GM21737 (cell line): ENCODE measurements at regions not wholly inside any gene's neighbourhood (a gene's known extent, or its start where the extent isn't known, plus 50 kb on each side); places are given as distances from the start of the nearest gene placed in this dataset.

Experiments used
- ATAC-seq: cut with Tn5 transposase; IDR thresholded peaks from one replicate; pipeline ENCODE4 v1.9.1; 2021; ENCODE audit warnings: mild to moderate bottlenecking, moderate library complexity; ENCODE audit not compliant: unreplicated experiment

DNA sequence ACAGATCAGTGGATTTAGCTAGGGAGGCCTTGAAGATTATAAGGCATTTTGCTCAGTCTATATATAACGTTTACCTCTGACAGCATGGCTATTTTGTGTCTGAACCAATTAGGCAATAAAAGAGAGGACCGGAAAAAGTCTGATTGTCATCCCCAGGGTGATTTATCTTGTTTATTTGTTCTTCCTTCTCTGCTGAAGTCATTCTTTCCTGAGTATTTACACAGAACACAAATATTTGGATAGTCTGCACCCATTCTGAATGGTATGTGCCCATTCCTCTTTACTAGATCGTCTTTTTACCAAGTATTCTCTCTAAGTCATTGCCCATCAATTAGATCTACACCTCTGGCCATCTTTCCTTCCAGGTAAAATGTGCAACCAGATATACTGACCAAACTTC lies 1602.9 kb downstream of the KCNT2 start:
- no peak for ATAC-seq

DNA sequence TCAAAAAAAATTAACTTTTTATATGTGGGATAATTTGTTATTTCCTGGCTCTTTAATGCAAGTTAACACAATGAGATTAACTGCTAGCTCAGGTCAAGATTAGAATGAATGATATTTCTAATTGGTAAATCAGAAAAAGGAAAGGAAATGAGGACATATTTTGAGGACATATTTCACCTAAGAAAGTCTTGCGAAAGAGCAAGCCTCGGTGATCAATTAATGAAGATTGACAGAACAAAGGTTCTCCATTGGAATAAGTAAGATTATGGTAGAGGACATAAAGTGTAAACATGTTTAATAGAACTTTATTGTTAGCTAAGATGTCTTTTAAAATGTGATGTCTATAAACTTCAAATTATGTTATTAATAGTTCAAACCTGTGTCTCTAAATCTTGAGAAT lies 1617.8 kb downstream of the KCNT2 start:
- ATAC-seq, result no peak

DNA sequence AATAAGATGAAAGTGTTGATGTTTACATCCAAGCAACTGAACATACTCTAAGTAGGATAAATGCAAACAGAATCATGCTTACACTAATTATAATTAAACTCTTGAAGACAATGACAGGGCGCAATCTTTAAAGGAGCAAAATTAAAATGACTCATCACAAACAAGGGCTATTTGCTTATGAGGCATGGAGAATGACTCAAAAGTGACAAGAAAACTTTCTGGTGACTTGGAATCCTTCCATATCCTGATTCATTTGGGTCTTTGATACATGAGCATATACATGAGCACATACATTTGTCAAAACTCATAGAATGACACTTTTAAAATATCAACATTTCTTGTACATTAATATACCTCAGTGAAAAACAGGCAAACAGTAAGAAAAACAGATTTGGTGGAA lies 1632.3 kb downstream of the KCNT2 start:
- no peak for ATAC-seq

DNA sequence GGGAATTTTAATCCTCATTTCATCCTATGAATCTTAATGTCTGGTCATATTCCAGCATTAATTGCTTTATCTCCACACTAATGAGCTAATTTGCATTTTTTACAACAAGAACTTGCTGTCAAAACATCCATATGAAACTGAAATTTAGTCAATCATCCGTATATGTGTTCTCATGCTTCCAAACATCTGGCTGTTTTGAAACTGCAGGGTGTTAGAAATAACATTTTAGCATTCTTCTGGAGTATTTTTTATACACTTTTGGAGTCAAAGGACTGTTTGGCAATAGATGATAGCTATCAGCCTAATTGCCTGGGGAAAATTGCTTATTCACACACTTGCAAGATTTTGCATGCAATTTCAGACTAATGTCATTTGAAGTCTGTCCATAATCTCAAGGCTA lies 1639.3 kb downstream of the KCNT2 start:
- no peak for ATAC-seq

DNA sequence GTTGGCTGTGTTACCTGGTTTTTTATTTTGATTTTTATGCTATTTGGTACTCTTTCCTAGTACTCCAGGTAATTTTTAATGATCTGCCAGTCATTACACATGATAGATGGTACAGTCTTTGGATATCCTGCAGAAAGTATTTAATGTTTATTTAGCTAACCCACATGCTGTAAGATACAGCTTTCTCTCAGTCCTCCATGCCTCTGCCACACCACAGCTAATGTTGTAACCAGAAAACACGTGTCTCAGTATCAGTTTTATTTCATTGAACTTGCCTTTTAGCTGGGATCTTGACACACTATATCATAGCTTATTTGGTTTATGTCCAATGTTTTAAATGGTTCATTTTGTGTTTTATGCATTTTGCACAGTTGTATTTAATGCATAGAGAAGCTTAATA lies 1648.4 kb downstream of the KCNT2 start:
- ATAC-seq, result no peak

DNA sequence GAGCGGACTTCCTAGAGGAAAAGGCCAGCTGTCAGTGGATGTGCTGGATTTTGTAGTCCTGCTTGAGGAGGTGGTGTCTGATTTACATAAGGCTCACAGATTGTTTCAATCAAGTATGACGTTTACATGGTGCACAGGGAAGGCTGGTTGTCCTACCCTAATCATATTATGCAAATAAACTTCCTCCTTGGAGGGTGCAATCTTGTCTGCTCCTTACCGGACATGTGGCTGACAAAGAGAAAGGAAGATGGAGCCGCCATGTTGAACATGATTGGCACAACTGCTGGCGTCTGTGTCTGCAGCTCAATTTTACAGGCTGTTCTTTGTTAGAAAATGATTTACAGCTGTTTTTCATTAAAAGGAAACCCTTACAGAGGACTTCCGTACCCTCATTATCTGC lies 1656.1 kb downstream of the KCNT2 start:
- ATAC-seq, result no peak

DNA sequence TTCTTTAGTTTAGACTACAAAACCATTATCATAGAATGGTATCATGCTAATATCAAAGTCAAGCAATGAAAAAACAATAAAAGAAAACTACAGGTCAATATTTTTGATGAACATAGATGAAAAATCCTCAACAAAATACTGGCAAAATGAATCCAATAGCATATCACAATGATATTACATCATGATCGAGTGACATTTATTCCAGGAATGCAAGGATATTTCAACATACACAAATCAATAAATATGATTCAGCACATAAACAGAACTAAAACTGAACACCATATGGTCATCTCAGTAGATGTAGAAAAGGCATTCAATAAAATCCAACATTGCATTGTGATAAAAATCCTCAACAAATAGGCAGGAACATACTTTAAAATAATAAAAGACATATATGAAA lies 1657.7 kb downstream of the KCNT2 start:
- ATAC-seq, result no peak

DNA sequence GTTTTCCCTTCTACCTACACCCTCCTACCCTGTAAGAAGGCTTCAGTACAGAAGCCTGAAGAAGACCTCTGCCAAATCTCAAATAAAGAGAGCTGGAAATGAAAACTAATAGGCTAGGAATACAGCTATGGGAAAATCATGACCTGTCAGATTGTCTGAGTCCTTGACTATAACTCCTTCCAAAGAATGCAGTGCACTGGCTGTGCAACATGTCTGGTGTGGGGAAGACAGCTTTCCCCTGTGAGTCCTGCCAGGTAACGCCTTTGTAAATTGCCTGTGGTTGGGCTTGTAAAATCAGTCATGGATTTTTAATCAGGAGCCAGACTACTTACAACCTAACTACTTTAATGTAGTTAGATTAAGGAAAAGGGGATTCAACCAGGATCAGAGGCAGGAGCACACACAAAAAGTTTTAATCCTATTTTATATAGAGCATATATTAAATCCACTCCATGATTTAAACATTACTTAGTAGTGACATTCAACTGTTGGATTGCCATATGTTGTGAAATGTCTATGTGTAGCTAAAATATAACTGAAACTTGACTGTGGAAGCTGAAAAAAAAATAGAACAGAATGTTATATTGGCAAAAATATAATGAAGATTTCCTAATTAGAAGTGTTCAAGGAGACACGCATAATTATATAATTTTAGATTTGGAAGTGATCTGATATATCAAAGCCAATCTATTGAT lies 1667.8 kb downstream of the KCNT2 start:
- no peak for ATAC-seq

DNA sequence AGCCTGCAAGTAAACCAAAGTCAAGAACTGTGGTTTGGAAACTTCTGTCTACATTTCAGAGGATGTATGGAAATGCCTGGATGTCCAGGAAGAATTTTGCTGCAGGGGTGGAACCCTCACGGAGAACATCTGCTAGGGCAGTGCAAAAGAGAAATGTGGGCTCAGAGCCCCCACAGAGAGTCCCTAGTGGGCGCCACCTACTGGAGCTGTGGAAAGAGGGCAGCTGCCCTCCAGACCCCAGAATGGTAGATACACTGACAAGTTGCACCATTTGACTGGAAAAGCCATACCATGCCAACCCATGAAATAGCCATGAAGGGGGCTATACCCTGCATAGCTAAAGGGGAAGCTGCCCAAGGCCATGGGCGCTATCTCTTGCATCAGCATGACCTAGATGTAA lies 1672.4 kb downstream of the KCNT2 start:
- no peak for ATAC-seq

DNA sequence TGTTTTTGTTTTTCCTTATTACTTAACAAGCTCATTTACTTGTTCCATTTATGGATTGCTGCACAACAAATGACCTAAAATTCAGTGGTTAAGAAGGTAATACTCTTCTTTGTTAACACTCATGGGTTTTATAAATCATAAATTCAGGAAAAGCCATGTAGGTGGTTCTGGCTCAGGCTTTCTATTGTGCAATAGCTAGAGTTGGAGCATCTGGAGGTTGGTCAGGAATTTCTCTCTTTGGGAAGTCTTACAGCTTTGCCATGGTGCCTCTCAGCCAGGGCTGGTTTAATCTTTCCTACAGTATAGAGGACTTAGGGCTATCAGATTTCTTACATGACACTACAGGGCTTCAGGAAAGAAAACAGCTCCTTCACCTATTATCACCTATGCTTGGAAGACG lies 1677.1 kb downstream of the KCNT2 start:
- ATAC-seq, result no peak

DNA sequence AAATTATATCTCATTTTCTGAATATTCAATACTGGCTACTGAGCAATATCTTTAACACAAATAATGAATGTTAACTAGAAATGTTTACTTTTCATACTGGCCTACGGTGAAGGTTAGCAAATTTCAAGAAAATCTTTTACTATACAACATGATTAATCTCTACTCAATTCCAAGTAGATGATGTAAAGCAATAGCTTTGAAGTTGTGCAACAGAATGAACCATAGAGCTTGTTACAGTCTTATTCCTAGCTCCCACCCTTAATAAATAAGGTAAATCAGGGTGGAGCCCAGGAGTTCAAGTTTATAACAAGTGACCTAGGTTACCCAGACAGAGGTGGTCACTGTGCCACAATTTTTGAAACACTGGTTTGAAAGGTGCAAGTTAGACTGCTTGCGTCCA lies 1678.1 kb downstream of the KCNT2 start:
- ATAC-seq, result no peak

DNA sequence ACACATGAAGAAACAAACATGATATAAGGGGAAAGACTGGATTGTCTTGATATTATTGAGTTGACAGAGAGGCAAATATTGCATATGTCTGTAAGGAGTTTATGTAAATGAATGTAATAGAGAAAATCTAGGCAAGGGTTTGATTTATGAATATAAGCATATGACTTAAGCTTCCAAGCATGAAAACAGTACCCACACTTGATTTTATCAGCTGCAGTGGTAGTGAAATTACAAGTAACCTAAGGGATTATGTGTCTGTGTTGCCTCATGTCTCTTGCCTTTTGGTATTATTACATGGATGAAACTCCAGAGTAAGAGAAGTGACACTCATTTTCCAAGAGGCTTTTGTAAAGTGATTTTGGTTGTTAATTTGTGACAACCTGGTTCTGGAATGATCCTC lies 1678.9 kb downstream of the KCNT2 start:
- no peak for ATAC-seq

DNA sequence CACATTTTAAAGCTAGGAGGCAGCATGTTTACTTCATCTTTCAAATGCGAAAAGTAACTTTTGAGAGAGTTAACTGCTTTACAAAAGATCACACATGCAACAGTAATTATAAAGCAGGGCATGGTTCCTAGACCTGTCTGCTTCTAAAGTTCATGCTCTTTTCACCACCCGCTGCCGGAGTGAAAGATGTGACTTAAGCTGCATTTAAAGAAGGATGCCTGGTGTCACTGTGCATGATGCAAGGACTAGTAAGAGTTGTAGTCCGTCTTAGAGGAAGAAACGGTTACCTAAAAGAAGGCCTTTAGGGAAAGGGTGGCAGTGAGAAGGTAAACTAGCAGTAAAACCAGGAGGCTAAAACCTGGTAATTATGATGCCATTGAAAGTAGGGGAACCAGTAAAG lies 1689.1 kb downstream of the KCNT2 start:
- ATAC-seq, result no peak

DNA sequence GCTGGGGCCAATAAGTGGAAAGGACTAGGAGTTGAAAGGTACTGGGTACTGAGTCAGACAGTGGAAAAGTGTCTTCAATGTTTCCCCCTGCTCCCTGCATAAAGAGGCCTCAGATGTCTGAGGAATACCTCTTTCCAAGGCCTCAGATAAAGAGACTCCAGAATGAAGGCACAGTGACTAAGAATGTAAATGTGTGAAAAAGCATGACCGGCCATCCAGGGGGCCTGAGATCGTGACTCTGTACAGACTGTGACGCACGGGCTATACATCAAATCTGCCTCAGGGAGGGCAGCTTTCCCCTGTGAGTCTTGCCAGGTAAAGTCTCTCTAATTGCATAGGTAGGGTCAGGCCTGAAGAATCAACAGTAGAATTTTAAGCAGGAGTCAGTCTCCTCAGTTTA lies 1690.5 kb downstream of the KCNT2 start:
- ATAC-seq, result no peak

DNA sequence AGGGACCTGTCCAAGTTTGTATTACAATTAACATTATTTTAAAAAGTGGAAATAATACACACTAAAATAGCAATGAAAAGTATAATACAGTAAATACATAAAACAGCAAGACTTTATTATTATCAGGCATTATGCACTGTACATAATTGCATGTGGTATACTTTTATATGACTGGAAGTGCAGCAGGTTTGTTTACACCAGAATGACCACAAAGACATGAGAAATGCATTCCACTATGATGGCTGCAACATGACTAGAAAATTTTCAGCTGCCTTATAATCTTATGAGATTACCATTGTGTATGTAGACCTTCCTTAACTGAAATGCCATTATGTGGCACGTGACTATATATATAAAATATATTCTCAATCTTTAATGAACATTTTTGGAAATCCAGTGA lies 1699.6 kb downstream of the KCNT2 start:
- ATAC-seq, result no peak

DNA sequence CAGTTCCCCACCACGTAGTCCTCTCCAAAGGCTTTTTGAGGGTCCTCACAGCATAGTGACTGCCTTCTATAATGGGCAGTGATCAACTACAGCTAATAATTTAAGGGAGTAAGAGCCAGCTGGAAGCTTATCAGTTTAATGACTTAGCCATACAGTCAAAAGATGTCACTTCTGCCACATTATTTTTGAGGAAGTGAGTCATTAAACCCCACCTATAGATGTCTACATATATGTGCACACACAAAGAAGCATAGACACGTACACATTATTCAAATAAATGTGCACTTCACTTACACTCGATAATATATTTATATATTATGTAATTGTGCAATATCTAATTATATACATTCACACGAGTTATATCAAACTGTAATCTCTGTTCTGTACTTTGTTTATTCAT lies 1704.7 kb downstream of the KCNT2 start:
- ATAC-seq, result no peak

DNA sequence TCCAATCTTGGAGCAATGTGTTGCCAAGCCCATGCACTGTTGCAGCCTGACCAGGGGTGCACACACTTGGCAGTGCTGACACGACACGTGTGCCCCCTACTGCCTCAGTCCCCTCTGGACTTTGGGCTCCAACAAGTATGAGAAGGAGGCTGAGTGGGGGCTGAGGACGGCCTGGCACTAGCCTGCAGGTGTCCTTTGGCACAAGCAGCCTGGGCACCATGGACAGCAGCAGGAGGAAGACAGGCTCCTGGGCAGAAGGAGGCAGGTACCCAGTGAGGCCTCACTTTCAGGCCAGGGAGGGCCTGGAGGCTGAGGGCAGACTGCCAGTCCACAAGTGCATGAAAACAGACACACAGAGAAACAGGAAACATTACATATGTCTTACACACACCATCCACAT lies 1702.9 kb upstream of the B3GALT2 start:
- no peak for ATAC-seq

DNA sequence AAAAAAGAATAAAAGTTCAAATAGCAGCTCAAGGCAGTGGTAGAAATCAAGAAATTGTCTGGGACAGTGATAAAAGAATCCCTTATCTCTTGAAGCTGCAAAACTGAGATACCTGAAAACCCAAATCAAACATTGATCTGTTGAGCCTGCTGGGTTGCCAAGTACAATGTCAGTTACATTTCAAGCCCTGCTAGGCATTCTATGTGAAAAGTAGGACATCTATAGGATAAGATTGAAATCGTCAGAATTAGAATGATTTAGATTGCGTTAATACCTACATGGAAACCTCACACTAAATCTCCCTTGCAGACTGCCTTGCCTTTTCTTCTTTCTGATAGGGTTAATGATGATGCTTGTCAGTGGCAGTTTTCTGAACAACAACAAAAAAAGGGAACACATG lies 1684.4 kb upstream of the B3GALT2 start:
- ATAC-seq, result no peak

DNA sequence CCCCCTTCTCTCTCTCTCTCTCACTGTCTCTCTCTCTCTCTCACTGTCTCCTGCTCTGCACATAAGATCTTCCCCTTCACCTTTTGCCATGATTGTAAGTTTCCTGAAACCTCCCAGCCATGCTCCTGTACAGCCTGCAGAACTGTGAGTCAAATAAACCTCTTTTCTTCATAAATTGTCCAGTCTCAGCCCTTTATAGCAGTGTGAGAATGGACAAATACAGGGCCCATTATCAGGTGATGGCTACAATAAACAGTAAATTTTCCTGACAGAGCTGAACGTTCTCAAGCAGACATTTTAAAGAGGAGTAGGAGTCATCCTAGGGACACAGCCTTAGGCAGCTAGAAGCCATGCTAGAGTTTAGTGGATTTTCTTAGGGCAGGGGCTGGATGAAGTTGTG lies 1679.7 kb upstream of the B3GALT2 start:
- ATAC-seq, result no peak

DNA sequence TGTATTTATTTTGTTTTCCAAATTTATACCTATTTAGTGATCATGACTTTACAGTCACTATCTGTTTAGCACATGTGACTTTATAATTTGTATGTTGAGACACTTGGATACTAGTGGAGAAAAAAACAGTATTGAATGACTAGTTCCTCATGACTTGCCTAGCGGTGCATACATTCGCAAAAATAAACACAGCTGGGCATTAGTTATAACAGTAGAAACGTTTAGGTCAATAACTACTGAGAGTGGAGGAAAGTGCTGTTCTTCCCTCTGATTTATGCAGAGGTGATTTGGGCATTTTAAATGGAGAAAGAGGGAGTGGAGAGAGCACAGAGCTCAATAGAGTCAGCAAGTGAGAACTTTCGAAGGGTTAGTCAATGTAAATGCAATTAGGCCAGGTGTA lies 1679.0 kb upstream of the B3GALT2 start:
- no peak for ATAC-seq

DNA sequence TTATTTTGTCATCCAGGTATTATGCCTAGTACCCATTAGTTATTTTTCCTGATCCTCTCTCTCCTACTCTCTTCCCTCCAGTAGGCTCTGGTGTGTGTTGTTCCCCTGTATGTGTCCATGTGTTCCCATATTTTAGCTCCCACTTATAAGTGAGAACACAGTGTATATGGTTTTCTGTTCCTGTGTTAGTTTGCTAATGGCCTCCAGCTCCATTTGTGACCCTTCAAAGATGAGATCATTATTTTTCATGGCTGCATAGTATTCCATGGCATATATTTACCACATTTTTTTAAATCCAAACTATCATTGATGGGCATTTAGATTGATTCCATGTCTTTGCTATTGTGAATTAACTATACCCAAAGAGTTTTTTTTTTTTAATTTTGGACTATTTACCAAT lies 1675.7 kb upstream of the B3GALT2 start:
- no peak for ATAC-seq

DNA sequence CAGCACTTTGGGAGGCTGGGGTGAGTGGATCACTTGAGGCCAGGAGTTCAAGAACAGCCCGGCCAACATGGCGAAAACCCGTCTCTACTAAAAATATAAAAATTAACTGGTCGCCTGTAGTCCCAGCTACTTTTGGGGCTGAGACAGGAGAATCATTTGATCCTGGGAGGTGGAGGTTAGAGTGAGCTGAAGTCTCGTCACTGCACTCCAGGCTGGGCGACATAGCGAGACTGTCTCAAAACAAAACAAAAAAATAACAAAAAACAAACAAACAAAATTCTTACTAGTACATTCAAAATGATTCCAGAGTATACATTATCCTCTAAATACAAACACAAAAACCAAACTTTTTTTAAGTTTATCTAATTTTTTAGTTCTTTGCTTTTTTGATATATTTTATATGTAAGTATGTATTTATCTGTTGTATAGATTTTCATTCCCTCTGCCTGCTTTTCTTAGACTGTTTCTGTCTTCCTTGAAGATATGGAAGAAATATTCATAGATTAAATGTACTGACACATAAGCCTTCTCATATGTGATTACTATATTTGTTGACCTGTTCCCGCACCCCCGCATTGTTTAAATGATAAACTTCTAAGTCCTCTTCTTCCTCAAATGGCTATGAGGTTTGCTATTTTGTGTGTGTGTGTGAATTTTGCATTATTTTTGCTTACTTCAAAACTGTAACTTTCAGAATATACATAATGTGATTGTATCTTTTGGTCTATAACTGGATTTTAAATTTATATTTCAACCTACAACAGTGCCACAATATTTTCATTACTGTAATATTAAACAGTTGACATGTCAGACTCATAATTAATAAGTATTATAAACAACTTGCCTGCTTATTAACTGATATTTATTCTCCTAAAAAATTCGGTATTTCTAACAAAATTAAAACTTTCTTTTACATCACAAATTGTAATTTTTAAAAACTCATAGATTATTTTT lies 1674.1 kb upstream of the B3GALT2 start:
- ATAC-seq, result no peak
